Thymus (tissue), 11 donors: ENCODE measurements at regions not wholly inside any gene's neighbourhood (a gene's known extent, or its start where the extent isn't known, plus 50 kb on each side); places are given as distances from the start of the nearest gene placed in this dataset.
A peak's percentile ranks its signal among the peaks of the same experiment; 100 is the strongest.

Experiments used
- DNase-seq, 9 donors: peaks; one replicate each; pipeline ENCODE4 v3.0.0-alpha.2; 2013; ENCODE audit warnings: low spot score in 9 of 9, low read depth in 6 of 9, missing footprints in 1 of 9
- H3K27ac ChIP-seq, 2 donors: one replicate each; pipeline ENCODE4 v1.5.1; 2013; ENCODE audit warnings: control low read depth in 1 of 2, low read depth in 1 of 2, low read length in 1 of 2, mild to moderate bottlenecking in 1 of 2, moderate library complexity in 1 of 2
- H3K27me3 ChIP-seq, 2 donors: one replicate each; pipeline ENCODE4 v1.5.1; 2013; ENCODE audit warnings: low read length in 1 of 2; ENCODE audit not compliant: control insufficient read depth in 2 of 2, insufficient read depth in 1 of 2
- H3K36me3 ChIP-seq, 2 donors: one replicate each; pipeline ENCODE4 v1.5.1; 2013; ENCODE audit warnings: low read length in 1 of 2, mild to moderate bottlenecking in 1 of 2, moderate library complexity in 1 of 2; ENCODE audit not compliant: control insufficient read depth in 2 of 2, insufficient read depth in 2 of 2
- H3K4me1 ChIP-seq, 2 donors: one replicate each; pipeline ENCODE4 v1.5.1; 2013; ENCODE audit warnings: low read length in 2 of 2; ENCODE audit not compliant: control insufficient read depth in 2 of 2, insufficient read depth in 2 of 2
- H3K4me3 ChIP-seq, 2 donors: one replicate each; pipeline ENCODE4 v1.5.1; 2013; ENCODE audit warnings: low read length in 2 of 2, control low read depth in 1 of 2, mild to moderate bottlenecking in 1 of 2
- H3K9me3 ChIP-seq, 2 donors: one replicate each; pipeline ENCODE4 v1.5.1; 2013; ENCODE audit warnings: low read length in 1 of 2, mild to moderate bottlenecking in 1 of 2; ENCODE audit not compliant: control insufficient read depth in 2 of 2, insufficient read depth in 1 of 2
- WGBS: extraction: QIAGEN DNeasy Blood & Tissue Kit; methylation state at CpG from one replicate; pipeline ENCODE4 v1.1.7; 2013; 5-methylcytosine and 5-hydroxymethylcytosine counted together
- donor health status: healthy.

GRCh38 chr15:61724251-61724939 lies 335.9 kb downstream of the VPS13C start:
- 96% methylated on average over 12 of the region's 12 CpGs for WGBS
- H3K4me1 ChIP-seq = no peaks in the 10 kb centered on the region
- H3K4me3 ChIP-seq = no peak overlapping the region
- no peaks in the 10 kb centered on the region for H3K36me3 ChIP-seq
- H3K27me3 ChIP-seq = no peaks in the 10 kb centered on the region
- no peak overlapping the region for H3K27ac ChIP-seq
- DNase-seq = no peak
- H3K9me3 ChIP-seq = no peaks in the 10 kb centered on the region

- H3K36me3 ChIP-seq = no peaks in the 10 kb centered on the region
- no peaks in the 10 kb centered on the region for H3K27me3 ChIP-seq
- H3K4me3 ChIP-seq = no peak overlapping the region
- H3K4me1 ChIP-seq = no peaks in the 10 kb centered on the region
- no peak for DNase-seq
- H3K9me3 ChIP-seq = no peaks in the 10 kb centered on the region
- 99% methylated on average over 4 of the region's 4 CpGs for WGBS
- no peak overlapping the region for H3K27ac ChIP-seq
Observed at GRCh38 chr15:61721418-61721817, 338.8 kb downstream of the VPS13C start.

GRCh38 chr15:61720197-61720704 lies 340.0 kb downstream of the VPS13C start:
- Histone ChIP-seq H3K9me3 (no peaks in the 10 kb centered on the region), H3K4me1 (no peaks in the 10 kb centered on the region), H3K36me3 (no peaks in the 10 kb centered on the region), H3K27me3 (no peaks in the 10 kb centered on the region), H3K27ac (no peak overlapping the region), H3K4me3 (no peak overlapping the region)
- DNase-seq = no peak
- WGBS = 93% methylated on average over 5 of the region's 5 CpGs

DNA sequence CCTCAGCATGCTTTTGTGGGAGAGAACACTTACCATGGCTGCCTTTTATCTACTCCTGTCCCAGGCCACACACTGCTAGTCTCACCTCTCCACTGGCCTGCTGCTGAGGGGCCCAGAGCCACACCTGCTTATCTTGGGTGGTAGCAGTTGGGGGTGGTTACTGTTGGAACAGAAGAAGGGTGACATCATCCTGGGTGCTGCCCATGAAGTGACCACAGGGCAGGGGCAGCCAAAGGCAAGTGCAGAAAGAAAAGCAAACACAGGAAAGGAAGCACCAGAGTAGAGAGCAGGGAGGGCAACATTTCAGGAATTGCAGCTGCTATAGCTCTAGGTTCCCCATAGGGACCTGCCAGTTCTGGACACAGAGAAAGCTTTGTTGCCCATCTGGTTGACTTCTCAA lies 345.2 kb downstream of the VPS13C start:
- no peak for DNase-seq
- Histone ChIP-seq H3K4me1 (no peaks in the 10 kb centered on the region), H3K36me3 (no peaks in the 10 kb centered on the region), H3K27ac (no peak overlapping the region), H3K4me3 (no peak overlapping the region), H3K9me3 (no peaks in the 10 kb centered on the region), H3K27me3 (no peaks in the 10 kb centered on the region)

GRCh38 chr15:61712129-61712759 lies 348.0 kb downstream of the VPS13C start:
- H3K36me3 ChIP-seq = no peaks in the 10 kb centered on the region
- 93% methylated on average over 4 of the region's 4 CpGs for WGBS
- H3K4me1 ChIP-seq = no peaks in the 10 kb centered on the region
- no peak for DNase-seq
- H3K9me3 ChIP-seq = no peaks in the 10 kb centered on the region
- H3K27ac ChIP-seq = no peak overlapping the region
- no peak overlapping the region for H3K4me3 ChIP-seq
- H3K27me3 ChIP-seq = no peaks in the 10 kb centered on the region

- 82% methylated on average over 3 of the region's 3 CpGs for WGBS
- DNase-seq = peak in 1 of 9 donors; percentile 2
- no peak overlapping the region for H3K27ac ChIP-seq
- H3K27me3 ChIP-seq = no peaks in the 10 kb centered on the region
- H3K4me1 ChIP-seq = no peaks in the 10 kb centered on the region
- H3K9me3 ChIP-seq = no peaks in the 10 kb centered on the region
- H3K4me3 ChIP-seq = no peak overlapping the region
- H3K36me3 ChIP-seq = no peaks in the 10 kb centered on the region
Observed at GRCh38 chr15:61702224-61703020, 357.8 kb downstream of the VPS13C start.

DNA sequence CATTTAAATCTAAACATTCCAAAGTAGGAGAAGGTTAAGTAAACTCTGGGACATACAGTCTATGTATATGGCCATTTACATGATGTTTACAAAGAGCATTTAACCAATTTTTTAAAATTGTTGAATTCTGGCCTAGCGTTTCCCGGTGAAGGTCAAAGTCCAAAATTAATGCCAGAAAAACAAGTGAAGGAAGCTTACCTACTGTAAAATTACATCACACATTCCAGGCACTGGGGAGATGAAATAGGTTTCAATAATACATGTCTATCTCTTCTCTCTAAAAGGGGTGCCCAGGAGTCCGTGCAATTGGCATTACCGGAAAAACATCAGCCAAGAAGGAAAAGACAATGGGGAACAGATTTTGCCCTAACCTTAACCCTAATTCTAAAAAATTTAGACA lies 358.8 kb downstream of the VPS13C start:
- Histone ChIP-seq H3K9me3 (no peaks in the 10 kb centered on the region), H3K36me3 (no peaks in the 10 kb centered on the region), H3K27me3 (no peaks in the 10 kb centered on the region), H3K4me1 (no peaks in the 10 kb centered on the region), H3K27ac (no peak overlapping the region), H3K4me3 (no peak overlapping the region)
- no peak for DNase-seq
- 99% methylated on average over 4 of the region's 4 CpGs for WGBS

DNA sequence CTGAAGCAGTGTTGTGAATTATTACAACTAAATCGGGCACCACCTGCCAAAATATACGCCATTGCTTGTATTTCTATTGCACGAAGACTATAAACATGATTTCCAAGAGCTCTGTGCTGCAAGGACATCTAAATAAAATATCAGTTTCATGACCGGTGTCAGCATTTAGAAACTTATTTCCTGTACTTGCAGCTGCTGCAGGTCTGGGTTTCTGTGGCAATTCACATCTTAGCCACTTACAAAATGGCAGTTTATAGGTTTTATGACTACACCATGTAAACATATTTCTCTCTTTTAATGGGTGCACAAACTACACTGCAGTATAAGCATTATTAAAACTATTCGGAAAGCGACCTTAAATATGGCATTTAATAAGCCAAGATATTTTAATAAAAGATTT lies 359.4 kb downstream of the VPS13C start:
- no peaks in the 10 kb centered on the region for H3K36me3 ChIP-seq
- no peaks in the 10 kb centered on the region for H3K27me3 ChIP-seq
- no peak for DNase-seq

GRCh38 chr15:61697796-61698195 lies 362.5 kb downstream of the VPS13C start:
- H3K36me3 ChIP-seq = no peaks in the 10 kb centered on the region
- 97% methylated on average over 2 of the region's 2 CpGs for WGBS

More for the DNA sequence above, 359.4 kb downstream of the VPS13C start:
- Histone ChIP-seq H3K27ac (no peak overlapping the region), H3K9me3 (no peaks in the 10 kb centered on the region), H3K4me1 (no peaks in the 10 kb centered on the region), H3K4me3 (no peak overlapping the region)
- 91% methylated on average over 6 of the region's 6 CpGs for WGBS

More at GRCh38 chr15:61697796-61698195, 362.5 kb downstream of the VPS13C start:
- H3K4me3 ChIP-seq = no peak overlapping the region
- H3K27me3 ChIP-seq = no peaks in the 10 kb centered on the region
- DNase-seq = no peak
- no peaks in the 10 kb centered on the region for H3K9me3 ChIP-seq
- H3K27ac ChIP-seq = no peak overlapping the region
- H3K4me1 ChIP-seq = no peaks in the 10 kb centered on the region
